Type B pancreatic cell (in vitro differentiated cells): ENCODE measurements at regions not wholly inside any gene's neighbourhood (a gene's known extent, or its start where the extent isn't known, plus 50 kb on each side); places are given as distances from the start of the nearest gene placed in this dataset.
"Not testable (repeated sequence)": the region's sequence is repeated elsewhere in the genome, so short reads cannot be mapped to it uniquely, and the experiment has no call there.

Experiments
- DNase-seq: peaks from one replicate; pipeline ENCODE4 v3.0.0; 2021; ENCODE audit warnings: mixed read lengths; ENCODE audit not compliant: unreplicated experiment; ENCODE audit errors: extremely low spot score
- H3K27ac Mint-ChIP-seq: 2 replicates; pipeline ENCODE4 v1.8.0; 2021; ENCODE audit warnings: mild to moderate bottlenecking, mixed read lengths
- H3K27me3 Mint-ChIP-seq: 2 replicates; pipeline ENCODE4 v1.8.0; 2021; ENCODE audit warnings: mixed read lengths
- H3K36me3 Mint-ChIP-seq: 2 replicates; pipeline ENCODE4 v1.8.0; 2021; ENCODE audit warnings: mixed read lengths
- H3K4me1 Mint-ChIP-seq: one replicate; pipeline ENCODE4 v1.8.0; 2021; ENCODE audit warnings: mixed read lengths; ENCODE audit not compliant: unreplicated experiment
- H3K4me3 Mint-ChIP-seq: 2 replicates; pipeline ENCODE4 v1.8.0; 2021; ENCODE audit warnings: mild to moderate bottlenecking, mixed read lengths
- H3K9me3 Mint-ChIP-seq: 2 replicates; pipeline ENCODE4 v1.8.0; 2021; ENCODE audit warnings: mixed read lengths
- TF ChIP-seq, protein P1 (sequence below): fragments of 200-600 bp; sonication (generic); conservative IDR thresholded peaks from 2 replicates; pipeline ENCODE4 v1.5.0; 2021; ENCODE audit warnings: antibody characterized with exemption, mild to moderate bottlenecking

DNA sequence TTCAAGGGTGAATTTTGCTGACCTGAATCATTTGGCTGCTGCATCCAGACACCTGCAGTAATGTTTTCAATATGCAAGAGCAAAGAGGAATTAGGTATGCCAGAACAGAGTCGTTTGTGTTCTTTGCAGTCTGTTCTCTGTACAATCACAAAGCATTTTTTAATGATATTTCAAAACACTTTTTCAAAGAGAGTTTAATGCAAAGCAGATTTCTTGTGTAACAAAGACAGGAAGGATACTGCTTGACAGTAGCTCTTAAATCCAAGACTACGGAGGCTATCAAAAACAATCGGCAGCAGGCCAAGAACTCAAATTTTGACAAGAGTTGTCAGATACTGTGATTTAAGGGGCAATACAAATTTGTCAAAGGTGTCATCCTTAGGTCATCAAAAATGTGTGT, 341.9 kb downstream of the GADD45G start:
- DNase-seq, result no peak
- TF ChIP-seq, protein P1, sequence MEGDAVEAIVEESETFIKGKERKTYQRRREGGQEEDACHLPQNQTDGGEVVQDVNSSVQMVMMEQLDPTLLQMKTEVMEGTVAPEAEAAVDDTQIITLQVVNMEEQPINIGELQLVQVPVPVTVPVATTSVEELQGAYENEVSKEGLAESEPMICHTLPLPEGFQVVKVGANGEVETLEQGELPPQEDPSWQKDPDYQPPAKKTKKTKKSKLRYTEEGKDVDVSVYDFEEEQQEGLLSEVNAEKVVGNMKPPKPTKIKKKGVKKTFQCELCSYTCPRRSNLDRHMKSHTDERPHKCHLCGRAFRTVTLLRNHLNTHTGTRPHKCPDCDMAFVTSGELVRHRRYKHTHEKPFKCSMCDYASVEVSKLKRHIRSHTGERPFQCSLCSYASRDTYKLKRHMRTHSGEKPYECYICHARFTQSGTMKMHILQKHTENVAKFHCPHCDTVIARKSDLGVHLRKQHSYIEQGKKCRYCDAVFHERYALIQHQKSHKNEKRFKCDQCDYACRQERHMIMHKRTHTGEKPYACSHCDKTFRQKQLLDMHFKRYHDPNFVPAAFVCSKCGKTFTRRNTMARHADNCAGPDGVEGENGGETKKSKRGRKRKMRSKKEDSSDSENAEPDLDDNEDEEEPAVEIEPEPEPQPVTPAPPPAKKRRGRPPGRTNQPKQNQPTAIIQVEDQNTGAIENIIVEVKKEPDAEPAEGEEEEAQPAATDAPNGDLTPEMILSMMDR, result no peak
- Mint-ChIP-seq H3K9me3 (peaks cover 4% of the 10 kb centered on the region), H3K27me3 (peaks cover 32% of the 10 kb centered on the region), H3K4me1 (peaks cover 5% of the 10 kb centered on the region), H3K36me3 (peaks cover 4% of the 10 kb centered on the region), H3K4me3 (no peak overlapping the region), H3K27ac (no peak overlapping the region)

DNA sequence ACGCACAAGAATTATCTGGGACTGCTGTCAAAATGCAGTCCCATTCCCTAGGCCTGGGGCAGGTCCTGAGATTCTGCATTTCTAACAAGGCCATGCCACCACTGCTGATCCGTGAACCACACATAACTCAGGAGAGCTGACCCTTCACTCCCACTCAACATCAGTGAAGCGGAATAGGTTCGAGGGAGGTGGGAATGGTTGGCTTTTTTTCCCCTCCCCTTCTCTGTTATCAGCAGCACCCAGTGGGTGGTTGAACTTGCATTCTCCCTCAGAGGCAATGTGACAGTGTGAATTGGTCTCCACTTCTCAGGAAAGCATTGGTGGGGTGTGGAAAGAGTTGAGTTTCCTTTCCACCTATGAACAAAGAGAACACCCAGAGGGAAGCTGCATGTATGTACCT, 344.3 kb downstream of the GADD45G start:
- TF ChIP-seq, protein P1, result no peak
- no peak for DNase-seq
- peaks cover 3% of the 10 kb centered on the region for H3K4me1 Mint-ChIP-seq
- peaks cover 24% of the 10 kb centered on the region for H3K27me3 Mint-ChIP-seq
- peaks cover 4% of the 10 kb centered on the region for H3K9me3 Mint-ChIP-seq
- H3K27ac Mint-ChIP-seq, result no peak overlapping the region
- peaks cover 7% of the 10 kb centered on the region for H3K36me3 Mint-ChIP-seq
- no peak overlapping the region for H3K4me3 Mint-ChIP-seq

DNA sequence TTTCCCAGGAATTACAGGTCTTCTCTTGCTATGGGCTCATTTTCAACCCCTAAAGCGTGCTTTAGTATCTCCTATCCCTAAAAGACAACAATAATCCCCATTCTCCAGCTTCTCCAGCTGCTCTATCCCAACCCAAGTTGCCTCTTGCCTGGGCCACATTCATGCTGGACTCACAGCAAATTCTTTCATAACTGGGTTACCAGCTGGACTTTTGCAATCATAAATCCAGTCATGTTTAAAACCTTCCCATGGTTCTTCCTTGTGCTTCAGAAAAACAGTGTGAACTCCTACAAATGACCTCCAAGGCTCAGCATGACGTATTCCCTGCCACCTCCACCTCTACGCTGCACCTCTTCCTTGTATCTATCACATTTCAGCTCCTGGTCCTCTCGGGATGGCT, 346.9 kb downstream of the GADD45G start:
- no peak for DNase-seq
- TF ChIP-seq, protein P1, result no peak
- Mint-ChIP-seq H3K36me3 (peaks cover 7% of the 10 kb centered on the region), H3K27me3 (peaks cover 24% of the 10 kb centered on the region), H3K27ac (no peak overlapping the region), H3K4me1 (peaks cover 14% of the 10 kb centered on the region), H3K9me3 (peaks cover 4% of the 10 kb centered on the region), H3K4me3 (no peak overlapping the region)

- H3K27ac Mint-ChIP-seq, result no peak overlapping the region
- H3K9me3 Mint-ChIP-seq, result peaks cover 4% of the 10 kb centered on the region
- H3K4me3 Mint-ChIP-seq, result no peak overlapping the region
- peaks cover 7% of the 10 kb centered on the region for H3K36me3 Mint-ChIP-seq
- H3K27me3 Mint-ChIP-seq, result peaks cover 22% of the 10 kb centered on the region
- DNase-seq, result no peak
- peaks cover 14% of the 10 kb centered on the region for H3K4me1 Mint-ChIP-seq
- TF ChIP-seq, protein P1, result no peak
Measured at GRCh38 chr9:89952401-89952800, 347.6 kb downstream of the GADD45G start.

- H3K36me3 Mint-ChIP-seq, DNase-seq, H3K9me3 Mint-ChIP-seq, H3K27ac Mint-ChIP-seq, H3K4me3 Mint-ChIP-seq: not testable (repeated sequence)
- Mint-ChIP-seq H3K27me3 (peaks cover 21% of the 10 kb centered on the region), H3K4me1 (peaks cover 14% of the 10 kb centered on the region)
Measured at GRCh38 chr9:89953263-89953662, 348.5 kb downstream of the GADD45G start.

- TF ChIP-seq, protein P1, result no peak
- H3K27me3 Mint-ChIP-seq, result peaks cover 21% of the 10 kb centered on the region
- H3K9me3 Mint-ChIP-seq, result peaks cover 4% of the 10 kb centered on the region
- H3K4me3 Mint-ChIP-seq, result no peak overlapping the region
- H3K36me3 Mint-ChIP-seq, result peaks cover 7% of the 10 kb centered on the region
- no peak overlapping the region for H3K27ac Mint-ChIP-seq
- H3K4me1 Mint-ChIP-seq, result peaks cover 14% of the 10 kb centered on the region
- DNase-seq, result no peak
Measured at GRCh38 chr9:89953824-89954615, 349.2 kb downstream of the GADD45G start.
